HG03457 (cell line): ENCODE measurements at regions not wholly inside any gene's neighbourhood (a gene's known extent, or its start where the extent isn't known, plus 50 kb on each side); places are given as distances from the start of the nearest gene placed in this dataset.

Experiments
- ATAC-seq: cut with Tn5 transposase; IDR thresholded peaks from one replicate; pipeline ENCODE4 v1.9.1; 2021; ENCODE audit warnings: moderate number of reproducible peaks; ENCODE audit not compliant: unreplicated experiment

GRCh38 chr18:47418746-47419145, 167.3 kb upstream of the SKOR2 start:
- ATAC-seq, result no peak

DNA sequence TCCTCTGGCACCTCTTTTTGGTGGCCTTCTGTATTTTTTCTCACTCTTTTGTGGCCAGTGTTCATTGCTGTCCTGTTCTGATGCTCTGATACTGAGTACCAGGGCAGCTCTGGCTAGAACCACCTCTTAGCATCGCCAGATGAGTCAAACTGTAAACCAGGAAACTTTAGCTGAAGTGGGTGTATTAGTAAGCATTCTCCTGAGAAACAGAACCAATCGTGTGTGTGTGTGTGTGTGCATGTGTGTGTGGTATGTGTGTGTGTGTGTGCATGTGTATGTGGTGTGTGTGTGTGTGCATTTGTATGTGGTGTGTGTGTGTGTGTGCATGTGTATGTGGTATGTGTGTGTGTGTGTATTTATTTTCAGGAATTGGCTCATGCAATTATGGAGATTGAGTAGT, 166.3 kb upstream of the SKOR2 start:
- ATAC-seq, result no peak

DNA sequence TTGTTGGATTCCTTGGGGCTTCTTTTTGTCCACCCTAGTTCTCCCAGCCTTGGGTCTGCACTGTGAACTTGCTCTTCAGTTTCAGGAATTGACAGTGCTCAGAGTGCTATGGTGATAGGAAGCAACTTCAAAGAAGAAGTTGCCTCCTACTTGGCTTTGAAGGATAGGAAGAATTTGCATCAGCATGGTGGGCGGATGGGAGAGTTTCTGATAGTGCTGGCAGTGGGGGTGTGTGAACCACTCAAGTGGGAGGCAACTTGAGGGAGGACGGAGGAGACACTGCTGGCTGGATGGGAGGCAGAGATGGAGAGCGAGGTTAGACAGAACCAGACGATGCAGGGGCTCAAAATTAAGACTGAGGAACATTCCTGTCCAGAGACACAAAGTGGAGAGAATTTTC, 164.4 kb upstream of the SKOR2 start:
- no peak for ATAC-seq

GRCh38 chr18:47413327-47413726, 161.9 kb upstream of the SKOR2 start:
- no peak for ATAC-seq

- ATAC-seq, result no peak
These were observed 161.5 kb upstream of the SKOR2 start for GRCh38 chr18:47412924-47413323.

GRCh38 chr18:47411159-47411558, 159.7 kb upstream of the SKOR2 start:
- no peak for ATAC-seq

GRCh38 chr18:47410139-47410538, 158.7 kb upstream of the SKOR2 start:
- no peak for ATAC-seq

DNA sequence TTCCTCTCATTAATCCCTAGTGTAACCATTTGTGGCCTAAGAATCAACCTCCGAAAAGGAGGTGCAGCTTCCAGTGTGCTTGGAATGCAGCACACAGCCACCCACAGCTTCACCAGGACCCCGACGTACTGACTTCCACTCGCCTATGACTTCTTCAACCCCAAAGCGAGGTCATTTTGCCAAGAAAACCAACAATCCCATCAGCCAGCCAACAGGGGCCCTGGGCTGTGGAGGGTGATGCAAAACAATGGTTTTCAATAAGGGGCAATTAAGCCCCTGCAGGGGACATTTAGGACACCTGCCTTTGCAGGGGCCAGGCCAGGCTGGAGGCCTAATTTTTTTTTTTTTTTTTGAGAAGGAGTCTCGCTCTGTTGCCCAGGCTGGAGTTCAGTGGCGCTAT, 158.1 kb upstream of the SKOR2 start:
- no peak for ATAC-seq

GRCh38 chr18:47407736-47408135, 156.3 kb upstream of the SKOR2 start:
- ATAC-seq, result no peak

DNA sequence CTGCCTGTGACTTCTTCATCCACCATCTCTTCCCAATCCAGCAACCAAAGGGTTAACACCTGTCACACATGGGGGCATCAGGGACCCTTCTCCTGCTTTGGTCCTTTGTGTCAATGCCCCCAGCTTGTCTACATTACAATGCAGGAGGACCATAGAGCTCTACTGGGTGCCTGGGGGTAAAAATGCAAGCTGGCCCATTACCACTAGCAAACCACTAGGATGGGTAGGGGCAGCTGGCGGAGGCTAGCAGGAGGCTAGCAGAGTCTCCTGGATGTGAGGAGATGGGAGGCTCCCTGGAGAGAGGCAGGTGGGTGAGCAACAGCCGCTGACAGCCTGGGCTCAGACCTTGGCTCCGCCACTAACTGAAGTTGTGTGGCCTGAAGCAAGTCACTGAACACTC, 153.4 kb upstream of the SKOR2 start:
- ATAC-seq, result no peak

GRCh38 chr18:47403949-47404348, 152.5 kb upstream of the SKOR2 start:
- no peak for ATAC-seq

- no peak for ATAC-seq
These were observed 151.9 kb upstream of the SKOR2 start for GRCh38 chr18:47403317-47403716.

DNA sequence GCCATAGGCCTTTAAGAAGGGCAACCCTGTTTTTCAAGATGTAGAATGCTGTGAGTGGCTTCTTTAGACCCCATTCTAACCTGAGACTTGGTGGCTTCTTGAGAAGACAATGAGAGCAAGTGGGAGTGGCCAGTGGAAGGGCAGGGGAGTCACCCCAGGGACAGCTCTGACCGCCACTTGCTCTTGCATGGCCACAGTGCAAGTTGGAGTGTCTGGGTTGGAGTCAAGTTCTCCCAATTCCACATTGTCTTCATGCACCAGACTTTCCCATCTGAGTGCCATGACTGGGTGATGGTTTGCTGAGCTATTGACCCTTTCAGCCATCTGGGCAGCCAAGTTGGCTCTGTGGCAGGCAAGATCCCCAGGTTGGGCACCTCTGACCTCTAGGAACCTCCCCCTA, 148.0 kb upstream of the SKOR2 start:
- ATAC-seq, result no peak

GRCh38 chr18:47397671-47398319, 146.3 kb upstream of the SKOR2 start:
- ATAC-seq, result no peak

DNA sequence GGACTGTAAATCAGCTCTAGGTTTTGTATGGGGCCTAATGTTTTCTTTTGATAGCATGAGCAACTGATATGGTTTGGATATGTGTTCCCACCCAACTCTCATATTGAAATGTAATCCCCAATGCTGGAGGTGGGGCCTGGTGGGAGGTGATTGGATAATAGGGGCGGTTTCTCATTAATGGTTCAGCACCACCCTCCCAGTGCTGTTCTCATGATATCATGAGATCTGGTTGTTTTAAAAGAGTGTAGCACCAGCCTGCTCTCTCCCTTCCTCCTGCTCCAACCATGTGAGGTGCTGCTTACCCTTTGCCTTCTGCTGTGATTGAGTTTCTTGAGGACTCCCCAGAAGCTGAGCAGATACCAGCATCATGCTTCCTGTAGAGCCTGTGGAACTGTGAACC, 140.2 kb upstream of the SKOR2 start:
- no peak for ATAC-seq

DNA sequence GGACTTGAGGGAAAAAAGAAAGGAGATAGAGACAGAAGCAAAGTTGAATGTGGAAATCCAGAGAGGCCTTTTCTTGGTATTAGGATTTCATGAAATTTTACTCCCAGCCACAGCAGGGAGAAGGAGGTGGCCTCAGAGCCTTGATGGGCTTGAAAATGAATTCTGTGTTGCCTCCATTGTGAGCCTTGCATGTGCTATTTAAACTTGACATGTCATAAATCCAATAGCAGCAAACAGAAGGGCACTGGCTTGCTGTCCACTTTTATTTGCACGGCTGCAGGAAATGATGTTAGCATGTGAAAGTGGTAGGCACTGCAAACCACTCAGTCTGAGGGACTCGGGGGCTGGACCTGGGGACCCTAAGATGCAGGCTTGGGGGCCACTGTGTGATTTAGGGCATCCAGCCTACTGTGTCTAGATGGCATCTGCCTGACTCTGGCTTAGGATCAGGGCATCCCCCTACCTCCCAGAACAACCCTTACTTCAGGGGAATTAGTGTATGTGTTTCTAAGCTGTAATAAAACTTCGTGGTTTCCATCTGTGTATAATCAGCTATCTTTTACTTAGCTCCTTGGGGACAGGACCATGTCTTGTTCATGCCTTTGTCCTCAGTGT, 139.1 kb upstream of the SKOR2 start:
- no peak for ATAC-seq

- no peak for ATAC-seq
These were observed 137.8 kb upstream of the SKOR2 start for GRCh38 chr18:47389210-47389609.

DNA sequence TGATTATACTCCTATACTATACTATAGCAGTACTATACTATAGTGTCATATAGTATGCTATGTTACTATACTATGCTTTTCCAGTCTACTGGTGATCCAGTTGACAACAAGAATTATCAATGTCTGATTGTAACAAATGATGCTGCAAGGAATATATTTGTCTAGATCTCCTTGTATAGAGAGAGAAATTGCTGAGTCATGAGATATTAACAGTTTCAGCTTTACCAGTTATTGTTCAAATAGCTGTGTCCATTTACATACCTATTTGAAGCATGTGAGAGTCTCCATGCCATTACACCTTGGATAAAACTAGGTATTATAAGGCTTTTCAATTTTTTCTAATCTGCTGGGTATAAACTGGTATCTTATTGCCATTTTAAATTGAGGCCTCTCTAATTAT, 136.4 kb upstream of the SKOR2 start:
- ATAC-seq, result no peak

DNA sequence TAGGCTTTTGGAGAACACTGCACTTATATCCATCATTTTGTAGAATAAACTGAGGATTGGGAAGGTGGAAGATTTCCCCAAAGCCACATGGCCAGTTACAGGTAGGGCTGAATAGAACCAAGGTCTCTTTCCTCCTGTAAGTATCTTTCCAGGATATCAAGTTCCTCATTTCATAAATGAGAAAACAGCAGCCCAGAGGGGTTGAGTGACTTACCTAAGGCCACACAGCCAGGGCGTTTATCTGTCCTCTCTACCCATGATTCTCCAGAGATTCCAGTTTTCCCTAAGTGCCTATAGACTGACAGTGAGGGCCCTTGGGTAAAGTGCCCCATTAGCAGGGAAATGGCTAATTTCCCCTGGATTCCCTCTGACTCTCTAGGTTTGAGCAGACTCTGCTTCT, 132.3 kb upstream of the SKOR2 start:
- ATAC-seq, result no peak

- no peak for ATAC-seq
These were observed 130.6 kb upstream of the SKOR2 start for GRCh38 chr18:47381975-47382570.

DNA sequence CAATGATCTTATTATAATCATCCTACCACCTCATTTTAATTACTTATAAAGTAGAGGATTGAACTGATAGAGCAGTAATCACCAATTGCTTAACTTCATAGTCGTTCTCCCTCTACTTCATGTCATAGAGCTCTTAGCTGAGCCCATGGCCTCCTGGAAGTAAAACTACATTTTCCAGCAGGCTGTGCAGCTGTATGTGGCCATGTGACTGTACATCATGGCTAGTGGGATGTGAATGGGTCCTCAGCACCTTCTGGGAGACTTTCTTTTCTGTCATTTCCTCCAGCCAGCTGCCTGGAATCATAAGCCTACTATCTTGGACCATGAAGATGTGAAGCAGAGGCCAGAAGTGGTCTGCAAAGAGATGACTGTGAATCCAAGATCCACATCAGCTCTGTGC, 128.7 kb upstream of the SKOR2 start:
- ATAC-seq, result no peak

GRCh38 chr18:47373465-47373864, 122.0 kb upstream of the SKOR2 start:
- no peak for ATAC-seq

GRCh38 chr18:47370052-47370451, 118.6 kb upstream of the SKOR2 start:
- ATAC-seq, result no peak
